ENCODE measurements at regions not wholly inside any gene's neighbourhood (a gene's known extent, or its start where the extent isn't known, plus 50 kb on each side); places are given as distances from the start of the nearest gene placed in this dataset.
A peak's percentile ranks its signal among the peaks of the same experiment; 100 is the strongest.

DNA sequence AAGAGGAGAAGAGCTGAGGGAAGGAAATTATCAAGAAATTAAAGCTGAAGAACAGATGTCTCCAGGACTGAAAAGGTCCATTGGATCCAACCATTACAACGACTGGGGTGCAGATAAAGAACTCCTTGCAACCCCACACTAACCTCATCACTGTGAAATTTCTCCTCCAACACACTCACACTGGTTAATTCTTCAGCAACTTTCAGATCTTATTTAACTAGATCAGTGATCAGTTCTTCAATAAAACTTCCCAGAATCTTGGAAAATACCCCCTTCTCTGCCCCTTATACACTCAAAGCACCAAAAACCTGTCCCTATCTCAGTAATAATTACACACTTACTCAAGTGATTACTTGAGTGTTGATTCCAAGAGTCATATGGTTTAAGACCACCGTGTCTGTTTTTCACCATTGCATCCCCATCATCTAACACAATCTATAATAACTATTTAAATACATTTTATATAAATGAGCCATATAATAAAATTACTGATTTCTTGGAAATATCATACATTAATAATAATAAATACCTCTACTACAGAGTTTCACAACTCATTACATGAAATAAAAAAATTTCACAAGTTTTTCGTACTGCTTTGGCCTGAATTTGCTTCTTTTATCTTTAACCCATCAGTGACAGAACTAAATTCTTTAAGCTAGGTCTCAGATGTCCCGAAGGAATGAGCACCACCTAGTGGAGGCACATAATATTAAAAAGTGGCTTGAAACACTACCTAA is 123.7 kb downstream of the MPP7 start:
- TF ChIP-seq, protein P1, sequence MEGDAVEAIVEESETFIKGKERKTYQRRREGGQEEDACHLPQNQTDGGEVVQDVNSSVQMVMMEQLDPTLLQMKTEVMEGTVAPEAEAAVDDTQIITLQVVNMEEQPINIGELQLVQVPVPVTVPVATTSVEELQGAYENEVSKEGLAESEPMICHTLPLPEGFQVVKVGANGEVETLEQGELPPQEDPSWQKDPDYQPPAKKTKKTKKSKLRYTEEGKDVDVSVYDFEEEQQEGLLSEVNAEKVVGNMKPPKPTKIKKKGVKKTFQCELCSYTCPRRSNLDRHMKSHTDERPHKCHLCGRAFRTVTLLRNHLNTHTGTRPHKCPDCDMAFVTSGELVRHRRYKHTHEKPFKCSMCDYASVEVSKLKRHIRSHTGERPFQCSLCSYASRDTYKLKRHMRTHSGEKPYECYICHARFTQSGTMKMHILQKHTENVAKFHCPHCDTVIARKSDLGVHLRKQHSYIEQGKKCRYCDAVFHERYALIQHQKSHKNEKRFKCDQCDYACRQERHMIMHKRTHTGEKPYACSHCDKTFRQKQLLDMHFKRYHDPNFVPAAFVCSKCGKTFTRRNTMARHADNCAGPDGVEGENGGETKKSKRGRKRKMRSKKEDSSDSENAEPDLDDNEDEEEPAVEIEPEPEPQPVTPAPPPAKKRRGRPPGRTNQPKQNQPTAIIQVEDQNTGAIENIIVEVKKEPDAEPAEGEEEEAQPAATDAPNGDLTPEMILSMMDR (IDR thresholded peaks at IDR 0.05) = peak; percentile 75

DNA sequence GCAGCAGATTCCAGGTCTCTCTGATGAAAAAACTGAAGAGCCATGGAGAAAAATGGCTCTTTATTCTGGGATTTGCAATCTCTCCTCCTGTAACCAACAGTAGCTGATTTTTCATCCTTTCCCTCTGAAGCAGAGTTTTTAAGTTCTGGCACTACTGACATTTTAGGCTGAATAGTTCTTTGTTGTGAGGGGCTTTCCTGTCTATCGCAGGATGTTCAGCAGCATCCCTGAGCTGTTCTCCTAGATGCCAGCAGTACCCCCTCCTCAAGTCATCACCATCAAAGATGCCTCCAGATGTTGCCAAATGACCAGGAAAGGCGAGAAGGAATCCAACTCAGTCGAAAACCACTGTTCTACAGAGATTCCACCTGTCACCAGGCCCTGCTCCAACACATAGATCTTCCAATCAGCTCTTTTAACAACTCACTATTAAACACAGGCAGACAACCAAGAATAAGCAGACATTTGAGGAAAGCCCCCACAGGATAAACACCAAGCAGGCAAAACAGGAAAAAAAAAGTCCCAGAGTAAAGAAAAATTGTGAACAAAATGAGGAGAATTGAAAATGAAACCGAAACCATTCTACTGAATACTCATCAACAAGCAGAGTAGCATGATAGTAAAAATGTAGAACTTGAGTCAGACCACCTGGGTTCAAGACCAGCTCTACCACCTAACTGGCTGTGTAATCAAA is 124.8 kb downstream of the MPP7 start:
- TF ChIP-seq, protein P1 (IDR thresholded peaks at IDR 0.05) = no peak

- TF ChIP-seq, protein P1 (IDR thresholded peaks at IDR 0.05) = no peak
These were observed 130.6 kb downstream of the MPP7 start for GRCh38 chr10:28172223-28172610.

- TF ChIP-seq, protein P1 (IDR thresholded peaks at IDR 0.05) = no peak
These were observed 131.2 kb downstream of the MPP7 start for GRCh38 chr10:28171468-28172222.

GRCh38 chr10:28169525-28169924 is 133.3 kb downstream of the MPP7 start:
- TF ChIP-seq, protein P1 (IDR thresholded peaks at IDR 0.05) = no peak

DNA sequence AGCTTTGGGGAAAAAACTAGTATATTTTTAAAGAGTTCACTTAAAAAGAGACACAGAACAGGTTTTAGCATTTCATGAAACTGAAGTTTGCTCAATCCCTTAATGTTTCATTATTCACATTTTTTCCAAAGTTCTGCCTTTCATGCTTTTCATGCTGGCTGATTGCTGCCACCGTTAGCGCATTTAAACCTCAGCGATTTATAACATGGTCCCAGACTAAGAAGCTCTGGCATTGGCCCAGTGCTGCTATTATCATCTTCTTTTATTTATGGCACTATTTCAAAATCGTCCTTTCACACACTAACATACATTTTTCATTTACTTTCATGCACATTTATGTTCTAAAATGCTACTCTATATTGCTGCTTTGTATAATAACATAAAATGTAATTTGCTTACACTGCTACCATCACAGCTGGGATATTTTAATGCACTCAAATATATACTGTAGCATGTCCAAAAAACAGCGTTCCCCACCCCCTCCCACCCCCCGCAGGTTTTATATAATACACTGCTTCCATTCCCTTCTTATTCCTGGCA is 141.9 kb downstream of the MPP7 start:
- TF ChIP-seq, protein P1 (IDR thresholded peaks at IDR 0.05) = no peak

DNA sequence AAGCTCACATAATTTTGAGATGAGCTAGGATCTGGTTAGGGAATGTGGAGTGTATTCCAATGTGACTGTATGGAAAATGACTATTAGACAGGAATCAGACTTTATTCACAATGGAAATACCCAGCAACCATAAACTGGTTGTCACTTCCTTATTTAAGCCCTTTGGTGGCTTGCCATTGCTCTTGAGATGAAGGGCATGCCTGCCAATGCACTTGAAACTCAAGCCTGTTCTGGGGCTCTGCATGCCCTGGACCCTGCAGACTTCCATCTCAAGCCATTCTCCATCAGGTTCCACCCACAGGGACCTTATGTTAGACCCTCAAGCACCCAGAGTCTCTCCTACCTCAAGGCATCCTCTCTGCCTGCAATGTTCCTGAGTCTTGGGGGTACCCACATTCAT is 145.5 kb downstream of the MPP7 start:
- TF ChIP-seq, protein P1 (IDR thresholded peaks at IDR 0.05) = no peak

Measured in LNCAP (cell line).